AG04450 (cell line): ENCODE measurements at regions not wholly inside any gene's neighbourhood (a gene's known extent, or its start where the extent isn't known, plus 50 kb on each side); places are given as distances from the start of the nearest gene placed in this dataset.

ENCODE experiments used
- CTCF ChIA-PET: fragments of 300-600, 350-600 bp; formaldehyde crosslinking; extraction: SDS; loops from one replicate; lab custom pipeline; 2022; ENCODE audit warnings: antibody characterized with exemption, inconsistent platforms; lab: Charles Lee
- POLR2A ChIA-PET: fragments of 350-600 bp; formaldehyde crosslinking; extraction: SDS; loops from one replicate; lab custom pipeline; 2021; ENCODE audit warnings: antibody characterized with exemption, inconsistent platforms; lab: Yijun Ruan, JAX
- DNase-seq: peaks from one replicate; pipeline ENCODE4 v3.0.0-alpha.2; 2011; ENCODE audit warnings: low read depth, low spot score
- H3K27ac ChIP-seq: one replicate; pipeline ENCODE4 v1.5.1; 2012; ENCODE audit warnings: low read depth, low read length, control low read depth
- H3K27me3 ChIP-seq: one replicate; pipeline ENCODE4 v1.6.0; 2012; ENCODE audit warnings: low read length; ENCODE audit not compliant: control insufficient read depth, insufficient read depth
- H3K4me3 ChIP-seq: 2 replicates; pipeline ENCODE4 v1.5.1; 2011; ENCODE audit warnings: mild to moderate bottlenecking, low read depth, low read length, control low read depth
- H3K9me3 ChIP-seq: 2 replicates; pipeline ENCODE4 v1.5.1; 2012; ENCODE audit warnings: low read length; ENCODE audit not compliant: control insufficient read depth, insufficient read depth
- CTCF ChIP-seq: IDR thresholded peaks from 2 replicates; pipeline ENCODE4 v1.5.1; 2011; ENCODE audit warnings: low read depth, low read length, control low read depth, inconsistent platforms

- POLR2A ChIA-PET = no interaction called here
- no peaks in the 10 kb centered on the region for H3K9me3 ChIP-seq
- CTCF ChIA-PET = interaction anchor here (1.2 to 2.5 kb wide), 6 partner anchors 10 to 863 kb away, joined by 4 to 14 read pairs (median 6); no protein-coding TSS in a partner anchor
- no peak for TF ChIP-seq CTCF
- no peaks in the 10 kb centered on the region for H3K27me3 ChIP-seq
- no peak overlapping the region for H3K27ac ChIP-seq
- no peak overlapping the region for H3K4me3 ChIP-seq
- DNase-seq = no peak
These were observed 484.8 kb downstream of the ZSWIM6 start for GRCh38 chr5:61816585-61817450.

GRCh38 chr5:61817472-61818326 is 485.6 kb downstream of the ZSWIM6 start:
- POLR2A ChIA-PET = no interaction called here
- no peaks in the 10 kb centered on the region for H3K9me3 ChIP-seq
- no peaks in the 10 kb centered on the region for H3K27me3 ChIP-seq
- CTCF ChIA-PET = interaction anchor here (0.6 to 2.5 kb wide), 7 partner anchors 11 to 864 kb away, joined by 3 to 14 read pairs (median 5); no protein-coding TSS in a partner anchor
- peak; percentile 11 for DNase-seq
- no peak overlapping the region for H3K27ac ChIP-seq
- TF ChIP-seq CTCF = peak; percentile 75
- H3K4me3 ChIP-seq = no peak overlapping the region

- Histone ChIP-seq H3K4me3 (no peak overlapping the region), H3K27ac (no peak overlapping the region), H3K9me3 (no peaks in the 10 kb centered on the region), H3K27me3 (no peaks in the 10 kb centered on the region)
- TF ChIP-seq CTCF = no peak
- no peak for DNase-seq
- ChIA-PET POLR2A (no interaction called here), CTCF (no interaction called here)
These were observed 485.2 kb upstream of the KIF2A start for GRCh38 chr5:61820836-61821235.

DNA sequence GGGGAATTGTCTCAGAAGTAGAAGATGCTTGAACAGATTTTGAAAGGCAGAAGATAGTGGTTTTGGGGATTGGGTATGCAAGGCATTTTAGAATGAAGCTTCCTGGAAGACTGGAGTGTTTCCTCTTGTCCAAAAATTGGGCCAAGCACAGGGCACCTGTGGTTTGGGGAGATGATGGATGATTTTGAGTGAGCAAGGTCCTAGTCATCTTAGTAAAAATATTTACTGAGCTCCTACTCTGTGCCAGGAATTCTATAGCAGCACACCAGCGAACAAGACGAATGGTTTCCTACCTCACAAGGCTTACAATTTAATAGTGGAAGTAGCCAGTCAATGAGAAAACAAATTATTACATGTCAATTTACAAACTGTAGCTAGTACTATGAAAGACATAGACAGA is 484.4 kb upstream of the KIF2A start:
- DNase-seq = no peak
- Histone ChIP-seq H3K4me3 (no peak overlapping the region), H3K9me3 (no peaks in the 10 kb centered on the region), H3K27ac (no peak overlapping the region), H3K27me3 (no peaks in the 10 kb centered on the region)
- CTCF ChIA-PET = interaction anchor here (1.1 kb wide), 1 partner anchor 10 kb away, joined by 8 read pairs; no protein-coding TSS in a partner anchor
- POLR2A ChIA-PET = no interaction called here
- no peak for TF ChIP-seq CTCF
